Body of pancreas (tissue), 4 donors: ENCODE measurements at regions not wholly inside any gene's neighbourhood (a gene's known extent, or its start where the extent isn't known, plus 50 kb on each side); places are given as distances from the start of the nearest gene placed in this dataset.

ENCODE experiments used
- ATAC-seq: fragments of 150-250 bp; one replicate; pipeline ENCODE4 v1.9.1; 2016
- DNase-seq, 4 donors: peaks; one replicate each; pipeline ENCODE4 v3.0.0-alpha.2; 2019
- H3K27ac ChIP-seq, 4 donors: fragments of 200-600 bp; sonication (generic); 1 replicate in 3 of 4; 2 replicates in 1 of 4; pipeline versions ENCODE4 v1.5.1 to v1.6.1; 2016 to 2019; ENCODE audit warnings: mild to moderate bottlenecking in 1 of 4, mixed read lengths in 1 of 4, moderate library complexity in 1 of 4
- H3K27me3 ChIP-seq, 2 donors: fragments of 200-600 bp; sonication (generic); one replicate each; pipeline ENCODE4 v1.6.0; 2016; ENCODE audit warnings: mild to moderate bottlenecking in 1 of 2
- H3K36me3 ChIP-seq, 2 donors: fragments of 200-600 bp; sonication (generic); replicated peaks in 1 of 2; 2 replicates each; pipeline ENCODE4 v1.5.1; 2016; ENCODE audit warnings: low read depth in 2 of 2; ENCODE audit not compliant: insufficient read depth in 1 of 2
- H3K4me1 ChIP-seq: fragments of 200-600 bp; sonication (generic); one replicate; pipeline ENCODE4 v1.6.0; 2016
- H3K4me3 ChIP-seq, 2 donors: fragments of 200-600 bp; sonication (generic); 1 replicate in 1 of 2; 2 replicates in 1 of 2; pipeline ENCODE4 v1.5.1; 2016 to 2019
- H3K9me3 ChIP-seq, 3 donors: fragments of 200-600 bp; sonication (generic); 1 replicate in 2 of 3; 2 replicates in 1 of 3; pipeline ENCODE4 v1.5.1; 2016
- POLR2A ChIP-seq, 3 donors: fragments of 450-650 bp; IDR thresholded peaks; one replicate each; pipeline ENCODE4 v1.6.1; 2016; ENCODE audit warnings: antibody characterized with exemption in 3 of 3, mild to moderate bottlenecking in 2 of 3
- WGBS, 2 donors: methylation state at CpG; one replicate each; pipeline ENCODE4 v1.1.5; 2017; 5-methylcytosine and 5-hydroxymethylcytosine counted together
- intact Hi-C: fragments of 100-400 bp; cut with DNase I; formaldehyde crosslinking; loops from one replicate; pipeline ENCODE4 v1.15.1; 2023
- TF ChIP-seq, protein P1 (sequence below), 7 experiments: fragments of 450-650 bp in 4 of 7; fragments of 200-600 bp in 3 of 7; sonication (generic) in 3 of 7; IDR thresholded peaks; one replicate each; pipeline ENCODE4 v1.5.1; 2016 to 2019; ENCODE audit warnings: antibody characterized with exemption in 7 of 7

DNA sequence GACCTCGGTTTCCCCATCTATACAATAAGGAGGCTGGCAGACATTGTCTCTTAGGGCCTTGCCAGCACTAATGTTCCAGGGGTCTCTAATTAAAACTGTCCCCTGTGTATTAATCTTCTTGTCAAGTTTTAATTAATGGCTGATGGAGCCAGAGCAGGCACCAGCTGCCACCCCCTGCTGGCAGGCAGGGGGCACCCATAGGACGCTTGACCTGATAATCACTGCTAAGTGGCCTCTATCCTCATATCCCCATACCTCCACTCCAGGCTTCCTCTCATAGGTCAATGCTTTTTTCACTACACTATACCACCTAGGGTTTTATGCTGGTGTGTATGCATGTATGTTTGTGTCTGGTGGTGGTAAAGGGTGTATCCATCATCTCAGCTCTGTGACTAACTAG, 89.4 kb downstream of the EFNB1 start:
- 40 to 70% methylated on average over 1 to 2 of the region's 2 CpGs for WGBS, 2 donors
- DNase-seq: no peak
- no peak overlapping the region for H3K27ac ChIP-seq
- TF ChIP-seq POLR2A (IDR thresholded peaks at IDR 0.05): no peak
- TF ChIP-seq, protein P1, sequence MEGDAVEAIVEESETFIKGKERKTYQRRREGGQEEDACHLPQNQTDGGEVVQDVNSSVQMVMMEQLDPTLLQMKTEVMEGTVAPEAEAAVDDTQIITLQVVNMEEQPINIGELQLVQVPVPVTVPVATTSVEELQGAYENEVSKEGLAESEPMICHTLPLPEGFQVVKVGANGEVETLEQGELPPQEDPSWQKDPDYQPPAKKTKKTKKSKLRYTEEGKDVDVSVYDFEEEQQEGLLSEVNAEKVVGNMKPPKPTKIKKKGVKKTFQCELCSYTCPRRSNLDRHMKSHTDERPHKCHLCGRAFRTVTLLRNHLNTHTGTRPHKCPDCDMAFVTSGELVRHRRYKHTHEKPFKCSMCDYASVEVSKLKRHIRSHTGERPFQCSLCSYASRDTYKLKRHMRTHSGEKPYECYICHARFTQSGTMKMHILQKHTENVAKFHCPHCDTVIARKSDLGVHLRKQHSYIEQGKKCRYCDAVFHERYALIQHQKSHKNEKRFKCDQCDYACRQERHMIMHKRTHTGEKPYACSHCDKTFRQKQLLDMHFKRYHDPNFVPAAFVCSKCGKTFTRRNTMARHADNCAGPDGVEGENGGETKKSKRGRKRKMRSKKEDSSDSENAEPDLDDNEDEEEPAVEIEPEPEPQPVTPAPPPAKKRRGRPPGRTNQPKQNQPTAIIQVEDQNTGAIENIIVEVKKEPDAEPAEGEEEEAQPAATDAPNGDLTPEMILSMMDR (IDR thresholded peaks at IDR 0.05): peak in 2 of 7 experiments; percentile 10 to 12
- H3K4me1 ChIP-seq: no peaks in the 10 kb centered on the region
- H3K36me3 ChIP-seq: no peaks in the 10 kb centered on the region
- intact Hi-C loops: no loop called here
- no peaks in the 10 kb centered on the region for H3K27me3 ChIP-seq
- no peaks in the 10 kb centered on the region for H3K9me3 ChIP-seq
- no peak overlapping the region for H3K4me3 ChIP-seq
- no peak for ATAC-seq

DNA sequence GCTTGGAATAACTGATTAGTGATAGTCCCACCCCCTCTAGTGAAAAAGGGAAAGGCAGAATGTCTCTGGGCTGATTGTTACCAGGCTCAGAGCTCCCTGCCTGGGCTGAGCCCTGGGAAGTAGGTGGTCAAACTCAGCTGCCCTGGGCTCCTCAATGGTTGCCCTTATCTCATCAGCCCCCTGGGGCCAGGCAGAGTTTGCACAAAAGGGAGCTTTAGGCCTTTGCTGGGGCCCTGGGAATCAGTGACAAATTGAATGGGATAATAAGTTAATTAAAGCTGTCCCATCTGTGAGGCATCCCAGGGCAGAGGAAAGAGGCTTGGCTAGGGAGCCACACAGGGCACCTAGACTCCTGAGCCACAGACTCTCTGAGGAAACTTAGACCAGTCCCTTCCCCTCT, 89.0 kb downstream of the EFNB1 start:
- no peak for TF ChIP-seq POLR2A (IDR thresholded peaks at IDR 0.05)
- TF ChIP-seq, protein P1 (IDR thresholded peaks at IDR 0.05): no peak
- intact Hi-C loops: no loop called here
- Histone ChIP-seq H3K27ac (no peak overlapping the region), H3K27me3 (no peaks in the 10 kb centered on the region), H3K9me3 (no peaks in the 10 kb centered on the region), H3K4me1 (no peaks in the 10 kb centered on the region), H3K36me3 (no peaks in the 10 kb centered on the region), H3K4me3 (no peak overlapping the region)
- DNase-seq: no peak
- no peak for ATAC-seq

DNA sequence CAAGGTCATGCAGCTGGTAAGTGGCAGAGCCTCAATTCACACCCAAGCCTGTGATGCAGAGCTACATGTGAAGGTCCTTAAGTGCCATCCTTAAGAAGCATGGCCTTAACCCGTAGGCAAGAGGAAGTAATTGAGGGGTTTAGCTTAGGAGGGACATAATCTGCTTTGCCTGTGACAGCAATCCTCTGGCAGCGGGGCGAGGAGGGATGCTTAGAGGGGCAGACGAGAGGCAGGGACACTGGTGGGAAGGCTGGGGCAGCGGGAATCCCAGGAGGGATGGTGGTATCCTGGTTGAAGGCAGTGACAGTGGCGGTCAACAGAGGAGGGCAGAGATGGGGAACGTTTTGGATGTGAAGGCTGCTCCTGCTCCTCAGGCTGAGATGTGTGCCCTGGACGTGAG, 88.1 kb downstream of the EFNB1 start:
- TF ChIP-seq, protein P1 (IDR thresholded peaks at IDR 0.05): no peak
- TF ChIP-seq POLR2A (IDR thresholded peaks at IDR 0.05): no peak
- Histone ChIP-seq H3K4me3 (no peak overlapping the region), H3K4me1 (no peaks in the 10 kb centered on the region), H3K27ac (no peak overlapping the region), H3K27me3 (no peaks in the 10 kb centered on the region), H3K9me3 (no peaks in the 10 kb centered on the region), H3K36me3 (no peaks in the 10 kb centered on the region)
- no peak for DNase-seq
- no peak for ATAC-seq
- intact Hi-C loops: no loop called here
- 78 to 87% methylated on average over 5 to 8 of the region's 8 CpGs for WGBS, 2 donors

DNA sequence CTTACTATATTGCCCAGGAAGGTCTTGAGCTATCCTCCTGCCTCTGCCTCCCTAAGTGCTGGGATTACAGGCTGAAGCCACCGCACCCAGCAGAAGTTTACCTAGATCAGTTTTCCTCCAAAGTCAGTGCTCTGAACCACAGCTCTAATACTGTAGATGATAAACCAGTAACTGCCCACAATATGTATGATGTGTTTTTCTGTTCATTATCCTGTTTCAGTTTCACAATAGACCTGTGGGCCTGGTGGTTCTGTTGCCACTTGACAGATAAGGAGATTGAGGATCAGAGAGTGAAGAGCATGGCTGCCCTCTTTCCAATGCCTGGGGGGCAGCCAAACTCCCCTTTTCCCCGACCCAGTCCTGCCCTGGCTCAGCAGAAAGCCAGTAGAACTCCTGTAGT, 87.0 kb downstream of the EFNB1 start:
- Histone ChIP-seq H3K27me3 (no peaks in the 10 kb centered on the region), H3K27ac (no peak overlapping the region), H3K36me3 (no peaks in the 10 kb centered on the region), H3K4me1 (no peaks in the 10 kb centered on the region), H3K4me3 (no peak overlapping the region), H3K9me3 (no peaks in the 10 kb centered on the region)
- no peak for ATAC-seq
- 56 to 86% methylated on average over 1 of the region's 2 CpGs for WGBS, 2 donors
- intact Hi-C loops: no loop called here
- no peak for DNase-seq
- no peak for TF ChIP-seq POLR2A (IDR thresholded peaks at IDR 0.05)
- TF ChIP-seq, protein P1 (IDR thresholded peaks at IDR 0.05): no peak

DNA sequence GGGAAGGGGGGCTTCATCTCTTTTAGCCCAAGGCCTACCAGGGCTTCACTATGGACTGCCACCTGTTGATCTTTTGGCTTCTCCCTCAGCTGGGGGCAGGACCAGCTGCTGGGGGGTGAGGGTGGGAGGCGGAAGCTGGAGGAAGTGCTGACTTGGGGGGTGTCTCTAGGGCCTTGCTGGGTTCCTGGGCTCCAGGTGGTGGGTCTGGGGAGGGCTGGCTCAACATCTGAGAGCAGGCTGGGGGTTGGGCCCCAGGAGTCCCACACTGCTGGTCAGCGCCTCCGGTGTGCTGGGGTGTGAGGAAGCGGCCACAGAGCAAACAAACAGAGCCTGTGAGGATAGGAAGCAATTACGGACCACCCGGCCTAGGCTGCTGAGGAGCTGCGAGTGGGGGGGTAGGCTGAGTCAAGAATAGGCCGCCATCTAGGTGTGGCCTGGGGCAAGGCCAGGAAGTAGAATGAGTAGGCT, 85.7 kb downstream of the EFNB1 start:
- TF ChIP-seq, protein P1 (IDR thresholded peaks at IDR 0.05): no peak
- TF ChIP-seq POLR2A (IDR thresholded peaks at IDR 0.05): no peak
- Histone ChIP-seq H3K4me1 (no peaks in the 10 kb centered on the region), H3K27me3 (no peaks in the 10 kb centered on the region), H3K27ac (no peak overlapping the region), H3K9me3 (no peaks in the 10 kb centered on the region), H3K36me3 (no peaks in the 10 kb centered on the region), H3K4me3 (no peak overlapping the region)
- no peak for ATAC-seq
- 90 to 100% methylated on average over 1 to 5 of the region's 8 CpGs for WGBS, 2 donors
- intact Hi-C loops: no loop called here
- no peak for DNase-seq
